Upper lobe of left lung (tissue), 4 donors: ENCODE measurements at regions not wholly inside any gene's neighbourhood (a gene's known extent, or its start where the extent isn't known, plus 50 kb on each side); places are given as distances from the start of the nearest gene placed in this dataset.

ENCODE experiments used
- CTCF ChIP-seq, 6 experiments: fragments of 450-650 bp in 4 of 6; fragments of 200-600 bp in 2 of 6; sonication (generic) in 2 of 6; IDR thresholded peaks; one replicate each; pipeline ENCODE4 v1.5.1; 2016 to 2019; ENCODE audit warnings: antibody characterized with exemption in 6 of 6
- EP300 ChIP-seq, 4 donors: sonication (generic); formaldehyde crosslinking; IDR thresholded peaks; one replicate each; pipeline ENCODE4 v1.5.1; 2017; ENCODE audit warnings: antibody characterized with exemption in 4 of 4, control low read depth in 2 of 4
- POLR2A ChIP-seq, 4 donors: fragments of 450-650 bp; IDR thresholded peaks; one replicate each; pipeline ENCODE4 v1.5.1; 2016 to 2017; ENCODE audit warnings: antibody characterized with exemption in 4 of 4, mild to moderate bottlenecking in 2 of 4

- TF ChIP-seq POLR2A (IDR thresholded peaks at IDR 0.05) (no peak), CTCF (IDR thresholded peaks at IDR 0.05) (no peak), EP300 (IDR thresholded peaks at IDR 0.05) (no peak)
These were observed 131.5 kb upstream of the MON1B start for GRCh38 chr16:77059446-77059845.
